SK-N-SH treated with all-trans-retinoic acid at 6 μM for 48 hours (cell line): ENCODE measurements at regions not wholly inside any gene's neighbourhood (a gene's known extent, or its start where the extent isn't known, plus 50 kb on each side); places are given as distances from the start of the nearest gene placed in this dataset.

Experiments
- BACH2 ChIP-seq: fragments of 250-450 bp; sonication (Bioruptor Pico); IDR thresholded peaks from 2 replicates; pipeline ENCODE4 v1.9.0; 2021; ENCODE audit warnings: mild to moderate bottlenecking, borderline replicate concordance
- CREB5 ChIP-seq: fragments of 250-450 bp; sonication (Bioruptor Pico); IDR thresholded peaks from 2 replicates; pipeline ENCODE4 v1.5.1; 2020; ENCODE audit warnings: low read depth, mild to moderate bottlenecking, moderate library complexity
- ISL1 ChIP-seq: fragments of 250-450 bp; sonication (Bioruptor Pico); IDR thresholded peaks from 2 replicates; pipeline ENCODE4 v2.1.2; 2022; ENCODE audit warnings: mild to moderate bottlenecking, moderate library complexity
- PATZ1 ChIP-seq: fragments of 250-450 bp; sonication (Bioruptor Pico); IDR thresholded peaks from 2 replicates; pipeline ENCODE4 v1.8.0; 2020; ENCODE audit warnings: mild to moderate bottlenecking, moderate library complexity, borderline replicate concordance
- SNAI2 ChIP-seq: fragments of 250-450 bp; sonication (Bioruptor Pico); IDR thresholded peaks from 2 replicates; pipeline ENCODE4 v1.5.0; 2020; ENCODE audit warnings: mild to moderate bottlenecking, moderate library complexity
- ZC3H10 ChIP-seq: fragments of 250-450 bp; sonication (Bioruptor Pico); IDR thresholded peaks from 2 replicates; pipeline ENCODE4 v1.5.1; 2021; ENCODE audit warnings: mild to moderate bottlenecking, moderate library complexity

GRCh38 chr6:100203400-100203799 lies 209.4 kb upstream of the MCHR2 start:
- TF ChIP-seq SNAI2 (no peak), PATZ1 (CRISPR knock-in tag) (no peak), CREB5 (no peak), ISL1 (CRISPR knock-in tag) (no peak), BACH2 (CRISPR knock-in tag) (no peak), ZC3H10 (CRISPR knock-in tag) (no peak)
